Activated CD8-positive, alpha-beta memory T cell treated with anti-CD3 and anti-CD28 coated beads for 24 hours (primary cell): ENCODE measurements at regions not wholly inside any gene's neighbourhood (a gene's known extent, or its start where the extent isn't known, plus 50 kb on each side); places are given as distances from the start of the nearest gene placed in this dataset.

Experiments used
- DNase-seq: peaks from one replicate; pipeline ENCODE4 v3.0.0-alpha.2; 2020

GRCh38 chr6:15993716-15994228 lies 135.1 kb upstream of the MYLIP start:
- no peak for DNase-seq

DNA sequence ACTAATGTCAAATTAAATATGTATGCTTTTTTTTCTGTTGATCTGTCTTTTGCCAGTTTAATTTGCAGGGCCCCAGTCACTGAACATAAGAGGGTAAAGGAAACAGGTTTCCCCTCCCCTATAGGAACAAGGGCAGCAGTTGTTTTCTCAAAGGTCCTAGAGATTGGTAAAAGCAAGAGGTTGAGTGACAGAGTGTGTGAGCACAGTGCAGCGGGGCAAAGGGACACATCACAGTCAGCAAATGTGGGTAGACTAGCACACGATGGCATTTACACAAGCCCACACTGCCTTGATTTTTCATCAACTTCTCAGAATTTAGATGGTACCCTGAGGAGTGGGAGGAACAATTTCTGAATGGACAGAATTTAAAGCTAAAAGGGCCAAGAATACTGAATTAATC lies 138.7 kb upstream of the MYLIP start:
- DNase-seq: no peak

DNA sequence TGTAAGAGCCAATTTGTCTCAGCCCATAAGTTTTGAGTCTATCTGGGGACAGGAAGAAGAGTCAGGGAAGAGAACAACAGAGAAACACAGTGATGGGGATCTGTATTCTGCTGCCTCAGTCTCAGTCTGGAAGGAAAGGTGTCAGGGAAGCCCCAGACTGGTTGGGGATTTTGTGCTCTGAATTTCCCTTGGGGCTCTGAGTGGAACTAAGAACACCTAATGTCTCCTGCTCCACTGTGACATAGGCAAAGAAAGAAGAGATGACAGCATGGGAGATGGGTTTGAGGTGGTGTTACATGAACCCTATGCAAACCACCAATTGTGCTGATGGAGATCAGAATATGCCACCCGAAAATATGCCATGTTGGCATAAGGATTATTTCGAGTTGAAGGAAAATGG lies 139.5 kb upstream of the MYLIP start:
- no peak for DNase-seq

DNA sequence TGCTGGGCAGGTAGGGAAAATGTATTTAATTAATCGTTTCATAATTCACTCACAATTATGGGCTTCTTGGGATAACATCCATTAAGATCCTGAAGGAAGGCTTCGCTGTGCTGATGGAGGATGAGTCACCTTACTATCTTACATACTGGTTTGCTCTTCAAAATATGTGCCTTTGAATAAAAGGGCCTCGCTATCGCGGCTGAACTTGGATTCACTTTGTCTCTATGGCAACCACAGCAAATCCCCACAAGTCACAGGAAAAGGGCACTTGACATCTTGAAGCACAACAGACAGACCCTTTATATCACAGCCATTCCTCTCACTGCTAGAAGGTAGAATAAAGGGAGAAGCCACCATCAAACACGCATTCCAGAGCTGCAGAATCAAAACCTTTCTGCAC lies 141.3 kb upstream of the MYLIP start:
- no peak for DNase-seq

GRCh38 chr6:15986027-15986629 lies 142.8 kb upstream of the MYLIP start:
- DNase-seq: no peak

GRCh38 chr6:15985379-15985959 lies 143.4 kb upstream of the MYLIP start:
- no peak for DNase-seq

- no peak for DNase-seq
Measured at GRCh38 chr6:15981956-15982355, 146.9 kb upstream of the MYLIP start.

- DNase-seq: no peak
Measured at GRCh38 chr6:15980801-15981200, 148.1 kb upstream of the MYLIP start.

- no peak for DNase-seq
Measured at GRCh38 chr6:15978426-15978825, 150.5 kb upstream of the MYLIP start.

DNA sequence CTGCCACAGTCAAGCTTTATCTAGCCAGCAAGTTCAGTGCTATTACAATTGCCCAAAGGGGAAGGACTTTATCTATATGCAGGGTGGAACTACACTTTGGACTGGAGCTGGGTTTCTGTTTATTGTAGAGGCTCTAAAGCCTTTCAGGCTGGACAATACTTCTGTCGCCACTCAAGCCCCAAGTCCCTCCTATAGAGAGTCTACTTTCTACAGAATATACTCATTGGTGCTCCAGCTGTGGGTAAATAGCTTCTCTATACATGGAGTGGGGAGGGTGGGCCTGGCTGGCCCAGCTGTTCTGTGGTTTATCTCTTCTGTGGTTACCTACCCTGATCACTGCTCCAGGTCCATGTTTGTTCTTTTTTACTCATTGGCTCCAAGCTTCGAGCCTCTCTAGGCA lies 151.8 kb upstream of the MYLIP start:
- no peak for DNase-seq

DNA sequence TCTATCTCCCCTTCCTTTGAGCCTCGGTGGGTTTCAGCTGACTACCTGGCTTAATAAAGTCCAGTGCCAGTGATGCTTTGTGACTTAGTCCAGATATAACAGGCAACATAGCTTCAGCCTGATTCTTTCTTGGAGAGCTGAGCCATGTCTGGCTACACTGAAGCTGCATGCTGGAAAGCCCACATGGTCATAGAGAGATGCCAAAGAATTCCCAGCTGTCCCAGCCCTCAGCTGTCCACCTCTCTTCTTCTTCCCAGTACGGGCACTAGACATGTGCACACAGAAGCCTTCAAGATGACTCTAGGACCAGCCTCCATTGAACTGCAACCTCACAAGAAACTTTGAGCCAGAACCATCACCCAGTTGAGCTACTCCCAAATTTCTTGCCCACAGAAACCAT lies 154.1 kb upstream of the MYLIP start:
- no peak for DNase-seq

DNA sequence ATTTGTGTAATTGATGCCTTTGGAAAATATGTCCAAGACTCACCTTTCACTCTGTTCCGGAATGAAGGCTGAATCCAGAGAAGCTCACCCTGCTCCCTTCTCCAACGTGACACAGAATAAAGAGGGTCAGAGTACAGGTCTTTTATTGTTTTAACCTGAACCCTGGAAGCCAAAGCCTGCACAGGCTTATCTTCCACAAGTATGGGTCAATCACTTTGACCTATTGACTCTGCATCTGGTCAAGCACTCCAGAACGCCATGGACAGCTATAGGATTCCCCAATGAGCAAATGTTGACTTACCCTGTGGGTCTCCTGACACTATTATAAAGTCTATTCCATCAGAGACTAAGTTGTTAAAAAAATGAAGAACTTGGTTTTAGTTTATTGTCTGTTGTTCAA lies 158.4 kb upstream of the MYLIP start:
- no peak for DNase-seq

- DNase-seq: no peak
Measured at GRCh38 chr6:15969236-15969778, 159.6 kb upstream of the MYLIP start.

DNA sequence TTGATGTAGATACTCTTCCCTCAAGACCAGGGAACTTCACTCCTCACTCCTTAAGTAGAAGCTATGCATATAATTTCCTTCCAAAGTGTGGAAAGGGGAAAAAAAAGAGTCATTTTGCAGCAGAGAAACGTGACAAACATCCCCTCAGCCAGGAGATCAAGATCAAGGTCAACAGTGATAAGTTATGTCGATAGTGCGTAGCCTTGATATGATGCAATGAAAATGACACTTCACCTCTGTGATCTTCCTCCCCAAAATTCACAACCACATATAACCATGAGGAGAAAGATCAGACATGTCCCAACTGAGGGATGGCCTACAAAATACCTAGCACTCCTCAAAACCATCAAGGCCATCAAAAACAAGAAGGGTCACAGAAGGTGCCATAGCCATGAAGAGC lies 160.4 kb upstream of the MYLIP start:
- no peak for DNase-seq

DNA sequence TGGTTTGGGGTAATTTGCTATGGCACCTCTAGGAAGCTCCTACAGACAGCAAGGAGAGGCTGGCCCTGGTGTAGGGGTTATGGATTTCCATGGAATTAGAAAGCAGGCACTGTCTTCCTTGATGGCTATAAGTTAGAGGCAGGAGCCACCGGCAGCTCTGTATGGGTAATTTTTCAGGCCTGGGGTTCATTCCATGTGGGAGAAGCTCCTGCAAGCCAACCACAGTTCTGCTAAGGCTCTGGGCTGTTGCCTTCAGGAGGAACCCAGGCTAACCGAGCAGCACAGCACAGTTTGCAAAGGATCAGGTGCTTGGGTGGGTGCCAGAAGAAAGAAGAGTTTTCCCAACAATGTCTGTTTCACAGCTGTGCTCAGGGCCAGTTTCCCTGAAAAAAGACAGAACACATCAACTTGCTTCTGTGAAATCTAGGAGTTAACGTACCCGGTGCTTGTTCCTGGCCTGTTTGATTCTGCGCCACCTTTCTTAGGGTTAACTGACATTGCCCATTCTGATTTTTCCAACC lies 162.8 kb upstream of the MYLIP start:
- DNase-seq: no peak

DNA sequence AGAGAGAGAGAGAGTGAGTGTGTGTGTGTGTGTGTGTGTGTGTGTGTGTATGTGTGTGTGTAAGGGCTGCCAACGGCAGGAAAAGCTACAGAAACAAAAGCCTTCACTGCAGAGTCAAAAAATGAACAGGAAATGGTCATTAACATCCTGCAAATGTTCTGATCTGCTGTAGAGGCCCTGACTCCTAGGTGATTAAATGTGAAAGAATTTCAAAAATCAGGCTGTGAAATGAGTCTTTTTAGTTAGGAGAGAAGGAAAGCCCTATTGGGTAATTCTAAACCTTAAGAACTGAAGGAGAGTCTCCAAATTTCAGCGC lies 166.5 kb upstream of the MYLIP start:
- no peak for DNase-seq

DNA sequence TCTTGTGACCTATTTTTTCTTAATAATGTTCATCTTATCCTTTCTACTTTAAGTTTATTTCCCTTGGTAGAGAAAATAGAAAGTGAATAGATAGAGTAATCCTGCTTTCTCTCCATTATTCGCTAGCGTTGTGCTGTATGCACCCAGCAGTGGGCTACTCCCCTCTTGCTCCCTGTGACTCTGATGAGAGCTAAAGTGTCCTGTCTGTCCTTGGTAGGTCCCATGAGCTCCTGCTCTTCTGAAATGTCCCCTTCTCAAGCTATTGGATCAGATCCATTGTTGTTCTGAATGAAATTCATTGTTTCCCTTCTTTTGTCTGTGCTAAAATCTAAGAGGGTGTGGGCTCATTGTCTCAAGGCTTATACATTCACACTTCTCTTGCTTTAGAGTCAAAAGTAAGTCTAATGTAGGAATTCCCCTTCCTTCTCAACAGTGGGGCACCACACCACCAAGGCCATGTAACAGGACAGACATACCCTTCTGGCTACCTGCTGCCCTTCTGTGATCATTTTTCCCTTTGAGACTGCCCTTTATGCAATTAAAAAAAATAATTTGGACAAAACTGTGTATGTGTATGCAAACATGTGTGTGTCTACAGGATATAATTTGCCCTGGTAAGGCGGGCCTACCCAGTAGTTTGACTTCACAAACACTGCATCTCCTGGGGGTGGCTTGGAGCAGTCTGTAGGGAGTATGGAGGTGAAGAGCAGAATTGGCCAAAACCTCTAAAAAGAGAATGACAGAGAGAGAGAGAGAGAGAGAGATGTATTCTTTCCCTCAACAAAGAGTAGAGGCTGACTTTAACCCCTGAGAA lies 167.0 kb upstream of the MYLIP start:
- no peak for DNase-seq

DNA sequence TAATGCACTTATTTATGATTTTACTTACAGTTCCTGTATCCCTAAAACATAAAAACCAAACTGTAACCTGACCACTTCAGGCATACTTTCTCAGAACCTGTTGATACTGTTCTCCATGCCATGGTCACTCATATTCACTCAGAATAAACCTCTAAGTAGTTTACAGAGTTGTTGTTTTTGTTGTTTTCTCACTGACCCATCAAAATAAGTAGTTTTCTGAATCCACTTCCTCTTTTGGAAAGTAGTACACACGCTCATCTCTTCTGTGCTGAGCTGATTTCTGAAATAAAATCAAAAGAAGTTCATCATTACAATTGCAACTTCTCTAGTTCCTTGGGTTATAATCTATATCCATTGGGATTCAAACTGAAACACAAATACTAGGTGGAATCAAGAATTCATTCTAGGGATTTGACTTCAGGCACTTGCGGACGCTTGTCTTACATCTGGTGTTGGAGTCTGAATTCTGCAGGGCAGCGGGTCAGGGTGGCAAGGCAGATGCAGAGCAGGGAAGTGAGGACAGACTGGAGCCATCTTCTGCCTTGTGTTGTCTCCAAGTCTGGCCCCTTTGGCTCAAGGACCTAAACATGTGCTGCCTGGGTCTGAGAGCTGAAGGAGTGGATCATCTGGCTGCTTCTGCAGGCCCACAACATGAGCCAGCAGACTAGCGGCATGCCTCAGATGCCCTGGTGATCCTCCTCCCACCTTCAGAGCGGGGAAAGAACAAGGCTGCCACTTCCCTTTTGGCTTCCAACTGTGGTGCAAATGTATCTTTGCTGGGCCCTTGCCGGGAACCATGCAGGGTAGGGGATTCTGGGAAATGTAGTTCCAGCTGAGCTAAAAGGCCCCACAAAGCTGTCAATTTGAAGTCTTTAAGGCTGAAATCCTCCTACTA lies 167.9 kb upstream of the MYLIP start:
- no peak for DNase-seq

DNA sequence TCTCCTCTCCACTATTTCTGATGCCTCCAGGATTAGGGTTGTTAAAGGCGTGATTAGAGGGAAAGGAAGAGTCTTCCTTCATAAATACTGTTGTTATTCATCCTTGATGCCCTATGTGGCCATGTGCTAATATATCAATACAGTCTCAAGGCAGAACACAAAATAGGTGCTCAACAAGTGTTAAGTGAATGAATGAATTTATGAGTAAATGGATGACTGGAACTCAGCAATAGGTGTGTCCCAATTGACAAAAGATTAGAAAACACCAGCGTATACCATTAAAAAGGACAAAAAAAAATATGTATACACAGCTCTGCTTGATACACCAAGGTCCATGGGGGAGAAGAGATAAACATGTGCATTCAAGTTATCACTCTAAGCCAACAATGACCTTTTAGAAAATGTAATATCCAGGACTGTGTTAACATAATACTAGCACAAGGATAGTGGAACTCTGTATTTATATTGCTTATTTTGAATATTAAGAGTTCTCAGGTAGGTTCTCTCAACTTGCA lies 171.2 kb upstream of the MYLIP start:
- no peak for DNase-seq

DNA sequence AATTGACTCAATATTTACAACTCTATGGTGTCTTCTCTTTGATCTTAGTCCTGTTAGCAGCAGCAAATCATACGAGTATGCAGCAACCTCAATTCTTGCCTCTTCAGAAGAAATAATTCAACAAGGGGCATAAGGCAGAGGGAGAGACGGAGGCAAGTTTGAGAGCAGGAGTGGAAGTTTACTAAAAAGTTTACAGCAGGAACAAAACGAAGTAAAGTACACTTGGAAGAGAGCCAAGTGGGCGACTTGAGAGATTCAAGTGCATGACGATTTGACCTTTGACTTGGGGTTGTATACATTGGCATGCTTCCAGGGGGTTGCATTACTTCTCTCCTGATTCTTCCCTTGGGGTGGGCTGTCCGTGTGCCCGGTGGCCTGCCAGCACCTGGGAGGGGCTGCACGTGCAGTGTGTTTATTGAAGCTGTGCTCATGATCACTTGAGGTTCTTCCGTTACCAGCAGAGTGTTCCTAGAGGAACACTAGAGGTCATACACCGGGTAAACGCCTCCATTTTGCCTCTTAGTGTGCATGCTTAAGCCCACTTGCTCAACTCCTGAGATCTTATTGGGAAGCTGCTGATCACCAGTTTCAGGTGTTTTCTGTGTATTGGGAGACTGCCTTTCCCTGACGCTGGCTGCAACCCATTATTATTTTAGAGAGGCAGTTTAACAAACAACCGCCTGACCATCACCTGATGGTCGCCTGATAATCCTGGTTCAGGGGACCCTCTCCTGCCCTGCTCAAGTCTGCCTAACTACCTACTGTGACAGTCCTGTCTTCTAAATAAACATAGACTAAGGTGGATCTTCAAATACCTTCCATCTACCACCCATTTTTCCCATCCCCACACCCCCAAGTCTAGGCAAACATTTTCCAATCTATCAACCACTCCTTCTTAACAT lies 172.4 kb upstream of the MYLIP start:
- no peak for DNase-seq

DNA sequence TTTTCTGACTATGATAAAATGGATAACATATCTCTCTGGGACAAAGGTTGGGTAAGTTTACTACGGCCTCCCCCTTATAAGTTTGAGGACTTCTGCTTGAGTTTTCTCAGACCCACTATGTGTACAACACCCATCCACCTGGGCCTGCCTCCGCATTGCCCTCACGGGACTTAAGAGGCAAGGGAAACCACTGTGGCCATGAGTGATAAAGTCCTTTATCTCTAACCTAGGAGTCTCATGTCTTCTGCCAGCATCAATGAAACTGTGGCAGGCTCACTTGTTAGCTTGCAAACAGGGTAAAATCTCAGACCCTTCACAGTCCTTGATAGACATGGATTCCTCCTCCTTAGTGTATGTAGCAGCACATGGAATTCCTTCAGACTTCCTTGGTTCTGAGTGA lies 173.4 kb upstream of the MYLIP start:
- DNase-seq: no peak
